Kidney (tissue), 13 donors: ENCODE measurements at regions not wholly inside any gene's neighbourhood (a gene's known extent, or its start where the extent isn't known, plus 50 kb on each side); places are given as distances from the start of the nearest gene placed in this dataset.
"Not testable (repeated sequence)": the region's sequence is repeated elsewhere in the genome, so short reads cannot be mapped to it uniquely, and the experiment has no call there.

Experiments
- DNase-seq, 5 donors: peaks; one replicate each; pipeline ENCODE4 v3.0.0-alpha.2; 2013 to 2020
- FAIRE-seq: peaks from 2 replicates; lab custom pipeline; 2012; peaks lifted over from hg19 to GRCh38; lab: Jason Lieb, UNC
- H3K27ac ChIP-seq, 2 donors: one replicate each; pipeline ENCODE4 v1.7.0; 2013; ENCODE audit warnings: low read depth in 2 of 2, low read length in 2 of 2, inconsistent platforms in 1 of 2
- H3K27me3 ChIP-seq: one replicate; pipeline ENCODE4 v1.7.1; 2013; ENCODE audit warnings: low read length, inconsistent platforms; ENCODE audit not compliant: control insufficient read depth, insufficient read depth
- H3K36me3 ChIP-seq, 3 donors: one replicate each; pipeline versions ENCODE4 v1.7.0 to v1.7.1; 2013; ENCODE audit warnings: low read length in 3 of 3, control low read depth in 1 of 3, inconsistent platforms in 1 of 3; ENCODE audit not compliant: insufficient read depth in 3 of 3, control insufficient read depth in 2 of 3
- H3K4me1 ChIP-seq, 3 donors: one replicate each; pipeline versions ENCODE4 v1.7.0 to v1.7.1; 2013; ENCODE audit warnings: low read length in 3 of 3, inconsistent platforms in 1 of 3, low read depth in 1 of 3; ENCODE audit not compliant: control insufficient read depth in 2 of 3, insufficient read depth in 2 of 3
- H3K4me3 ChIP-seq, 3 donors: one replicate each; pipeline versions ENCODE4 v1.7.0 to v1.8.1; 2013; ENCODE audit warnings: low read length in 3 of 3, control low read depth in 1 of 3, inconsistent platforms in 1 of 3
- H3K9ac ChIP-seq, 3 donors: one replicate each; pipeline versions ENCODE4 v1.7.0 to v1.7.1; 2013; ENCODE audit warnings: low read length in 3 of 3, control low read depth in 1 of 3, inconsistent platforms in 1 of 3
- H3K9me3 ChIP-seq, 3 donors: one replicate each; pipeline versions ENCODE4 v1.7.0 to v1.7.1; 2013; ENCODE audit warnings: low read length in 3 of 3, control low read depth in 1 of 3, inconsistent platforms in 1 of 3; ENCODE audit not compliant: control insufficient read depth in 2 of 3, insufficient read depth in 1 of 3
- intact Hi-C: fragments of 100-400 bp; cut with DNase I; formaldehyde crosslinking; loops from one replicate; pipeline ENCODE4 v1.11.1; 2022
- TF ChIP-seq, protein P1 (sequence below): IDR thresholded peaks from 3 replicates; pipeline ENCODE4 v1.5.1; 2012; ENCODE audit warnings: mild to moderate bottlenecking, moderate library complexity, borderline replicate concordance; ENCODE audit not compliant: insufficient read depth; ENCODE audit errors: extremely low read depth
- donor health status: control.
- donor health status: control.
- donor health status: control.
- donor health status: control.
- donor health status: control.
- donor health status: DM: yes; HTN: yes; CAD: no.
- donor health status: Normal renal cell carcinoma (clear cell type).

DNA sequence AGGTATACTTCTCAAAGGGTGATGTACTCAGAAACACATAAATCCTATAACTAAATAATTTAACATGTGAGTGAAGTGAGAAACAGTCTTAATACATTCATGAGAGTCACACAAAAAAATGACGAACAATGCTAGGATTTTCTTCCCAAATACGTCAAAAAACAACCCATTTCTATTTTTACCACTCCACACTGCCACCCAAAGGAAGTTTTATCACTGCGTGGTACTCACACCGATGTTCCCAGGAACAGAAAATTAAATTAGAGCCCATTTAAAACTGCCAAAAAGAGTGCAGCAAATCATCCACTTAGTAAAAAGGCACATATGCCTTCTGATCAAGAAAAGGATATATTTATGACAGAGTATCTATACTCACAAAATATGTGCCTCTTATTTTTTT, 710.9 kb upstream of the FAT3 start:
- FAIRE-seq (no peak), DNase-seq (no peak)
- Histone ChIP-seq H3K4me1 (no peaks in the 10 kb centered on the region), H3K9me3 (no peaks in the 10 kb centered on the region), H3K9ac (no peak overlapping the region), H3K36me3 (no peaks in the 10 kb centered on the region), H3K27ac (no peak overlapping the region), H3K4me3 (no peak overlapping the region), H3K27me3 (no peaks in the 10 kb centered on the region)
- TF ChIP-seq, protein P1, sequence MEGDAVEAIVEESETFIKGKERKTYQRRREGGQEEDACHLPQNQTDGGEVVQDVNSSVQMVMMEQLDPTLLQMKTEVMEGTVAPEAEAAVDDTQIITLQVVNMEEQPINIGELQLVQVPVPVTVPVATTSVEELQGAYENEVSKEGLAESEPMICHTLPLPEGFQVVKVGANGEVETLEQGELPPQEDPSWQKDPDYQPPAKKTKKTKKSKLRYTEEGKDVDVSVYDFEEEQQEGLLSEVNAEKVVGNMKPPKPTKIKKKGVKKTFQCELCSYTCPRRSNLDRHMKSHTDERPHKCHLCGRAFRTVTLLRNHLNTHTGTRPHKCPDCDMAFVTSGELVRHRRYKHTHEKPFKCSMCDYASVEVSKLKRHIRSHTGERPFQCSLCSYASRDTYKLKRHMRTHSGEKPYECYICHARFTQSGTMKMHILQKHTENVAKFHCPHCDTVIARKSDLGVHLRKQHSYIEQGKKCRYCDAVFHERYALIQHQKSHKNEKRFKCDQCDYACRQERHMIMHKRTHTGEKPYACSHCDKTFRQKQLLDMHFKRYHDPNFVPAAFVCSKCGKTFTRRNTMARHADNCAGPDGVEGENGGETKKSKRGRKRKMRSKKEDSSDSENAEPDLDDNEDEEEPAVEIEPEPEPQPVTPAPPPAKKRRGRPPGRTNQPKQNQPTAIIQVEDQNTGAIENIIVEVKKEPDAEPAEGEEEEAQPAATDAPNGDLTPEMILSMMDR: no peak
- intact Hi-C loops: no loop called here

DNA sequence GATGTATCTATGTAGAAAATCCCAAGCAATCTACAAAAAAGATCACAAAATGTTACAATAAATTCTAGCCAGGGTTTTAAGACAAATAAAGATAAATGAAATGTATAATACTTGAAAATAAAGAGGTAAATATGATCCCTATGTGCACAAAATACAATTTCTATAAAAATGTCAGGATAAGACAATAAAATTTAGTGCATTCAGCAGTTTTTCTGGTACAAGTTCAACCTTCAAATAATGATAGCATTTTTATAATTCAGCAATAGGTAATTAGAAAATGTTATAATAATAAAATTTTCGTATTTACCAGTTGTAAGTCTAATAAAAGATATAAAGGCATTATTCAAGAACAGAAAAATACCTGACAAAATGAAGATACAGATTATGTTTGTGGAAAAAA, 726.8 kb upstream of the FAT3 start:
- no peaks in the 10 kb centered on the region for H3K27me3 ChIP-seq
- H3K27ac ChIP-seq: no peak overlapping the region
- no peaks in the 10 kb centered on the region for H3K4me1 ChIP-seq
- no peak overlapping the region for H3K4me3 ChIP-seq
- H3K9me3 ChIP-seq: no peaks in the 10 kb centered on the region
- no peak overlapping the region for H3K9ac ChIP-seq
- TF ChIP-seq, protein P1: no peak
- DNase-seq: no peak
- no peaks in the 10 kb centered on the region for H3K36me3 ChIP-seq
- FAIRE-seq: no peak
- intact Hi-C loops: no loop called here

DNA sequence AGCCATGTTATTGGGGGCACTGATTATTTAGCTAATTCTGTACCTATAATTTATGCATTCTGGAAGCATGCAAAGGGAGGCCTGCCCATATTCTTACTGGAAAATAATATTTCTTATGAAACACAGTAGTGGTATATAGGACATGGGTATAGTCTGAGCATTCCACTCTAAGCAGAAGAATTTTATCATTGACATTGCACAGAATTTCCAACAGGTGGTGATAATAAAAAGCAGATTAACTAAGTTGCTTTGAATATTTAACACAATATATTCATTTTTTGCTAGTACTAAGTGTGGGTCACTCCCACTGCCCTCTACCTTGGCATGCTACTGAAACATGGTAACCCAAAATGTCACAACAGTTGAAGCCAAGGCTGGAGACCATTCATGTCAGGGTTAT, 728.8 kb upstream of the FAT3 start:
- no peak for FAIRE-seq
- H3K4me3 ChIP-seq: no peak overlapping the region
- no peaks in the 10 kb centered on the region for H3K4me1 ChIP-seq
- H3K9ac ChIP-seq: no peak overlapping the region
- H3K27me3 ChIP-seq: no peaks in the 10 kb centered on the region
- intact Hi-C loops: no loop called here
- H3K9me3 ChIP-seq: no peaks in the 10 kb centered on the region
- DNase-seq: no peak
- no peak overlapping the region for H3K27ac ChIP-seq
- no peaks in the 10 kb centered on the region for H3K36me3 ChIP-seq
- TF ChIP-seq, protein P1: no peak

DNA sequence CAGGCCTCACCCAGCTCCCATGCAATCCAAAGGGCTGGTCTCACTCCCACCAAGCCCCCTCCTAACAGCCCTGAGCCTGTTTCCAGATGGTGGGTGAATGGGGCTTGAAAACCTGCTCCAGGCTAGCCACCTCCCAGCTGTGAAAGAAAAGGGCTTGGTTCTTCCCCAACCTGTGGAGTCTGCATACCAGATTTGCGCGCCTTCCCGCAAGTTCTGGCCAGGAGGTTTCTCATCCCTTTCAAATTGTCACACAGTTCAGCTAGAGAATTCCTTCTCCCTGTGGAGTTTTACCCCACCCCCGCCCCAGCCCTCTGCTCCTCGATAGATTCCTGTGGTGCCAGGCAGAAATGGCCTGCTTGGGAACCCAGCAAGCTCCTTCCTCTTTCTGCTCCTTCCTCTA, 734.6 kb upstream of the FAT3 start:
- DNase-seq: no peak
- no peak overlapping the region for H3K9ac ChIP-seq
- no peaks in the 10 kb centered on the region for H3K36me3 ChIP-seq
- TF ChIP-seq, protein P1: no peak
- no peak overlapping the region for H3K4me3 ChIP-seq
- no peaks in the 10 kb centered on the region for H3K9me3 ChIP-seq
- no peak for FAIRE-seq
- intact Hi-C loops: no loop called here
- no peaks in the 10 kb centered on the region for H3K27me3 ChIP-seq
- no peaks in the 10 kb centered on the region for H3K4me1 ChIP-seq
- no peak overlapping the region for H3K27ac ChIP-seq

DNA sequence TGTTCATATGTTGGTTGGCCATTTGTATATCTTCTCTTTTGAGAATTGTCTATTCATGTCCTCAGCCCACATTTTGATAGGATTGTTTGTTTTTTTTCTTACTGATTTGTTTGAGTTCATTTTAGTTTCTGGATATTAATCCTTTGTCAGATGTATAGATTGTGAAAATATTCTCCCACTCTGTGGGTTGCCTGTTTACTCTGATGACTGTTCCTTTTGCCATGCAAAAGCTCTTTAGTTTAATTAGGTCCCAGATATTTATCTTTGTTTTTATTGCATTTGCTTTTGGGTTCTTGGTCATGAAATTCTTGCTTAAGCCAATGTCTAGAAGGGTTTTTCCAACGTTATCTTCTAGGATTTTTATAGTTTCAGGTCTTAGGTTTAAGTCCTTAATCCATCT, 740.7 kb upstream of the FAT3 start:
- H3K4me3 ChIP-seq, H3K36me3 ChIP-seq, FAIRE-seq, H3K4me1 ChIP-seq, H3K27ac ChIP-seq, DNase-seq, H3K9ac ChIP-seq, H3K9me3 ChIP-seq, H3K27me3 ChIP-seq, intact Hi-C loops: not testable (repeated sequence)

DNA sequence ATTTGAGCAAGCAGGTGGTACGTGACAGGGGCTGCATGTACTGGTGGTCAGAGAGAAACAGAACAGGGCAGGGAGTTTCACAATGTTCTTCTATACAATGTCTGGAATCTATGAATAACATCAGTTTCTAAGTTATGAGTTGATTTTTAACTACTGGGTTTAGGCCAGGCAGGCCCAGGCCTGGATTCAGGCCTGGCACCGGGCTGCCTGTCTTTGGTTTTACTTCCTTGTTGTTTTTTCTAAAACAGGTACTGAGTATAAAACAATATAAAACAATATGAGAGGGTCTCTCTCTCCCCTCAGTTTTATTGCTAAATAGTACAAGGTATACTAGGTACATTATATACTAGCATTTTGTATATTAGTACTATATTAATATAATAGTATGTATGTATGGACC, 742.7 kb upstream of the FAT3 start:
- intact Hi-C loops, H3K36me3 ChIP-seq, H3K9me3 ChIP-seq, DNase-seq, FAIRE-seq, H3K9ac ChIP-seq, H3K4me1 ChIP-seq, H3K4me3 ChIP-seq, H3K27ac ChIP-seq, H3K27me3 ChIP-seq: not testable (repeated sequence)
